Keratinocyte (primary cell): ENCODE measurements at regions not wholly inside any gene's neighbourhood (a gene's known extent, or its start where the extent isn't known, plus 50 kb on each side); places are given as distances from the start of the nearest gene placed in this dataset.

ENCODE experiments used
- DNase-seq: peaks from one replicate; pipeline ENCODE4 v3.0.0-alpha.2; 2011; ENCODE audit warnings: low read depth, missing footprints, low spot score
- FAIRE-seq: peaks from 2 replicates; lab custom pipeline; 2011; peaks lifted over from hg19 to GRCh38; lab: Jason Lieb, UNC
- H2AFZ ChIP-seq: 2 replicates; pipeline ENCODE4 v1.6.0; 2012; ENCODE audit warnings: low read length, control low read depth, inconsistent platforms; ENCODE audit not compliant: control insufficient read depth
- H3K27ac ChIP-seq: 2 replicates; pipeline ENCODE4 v1.5.1; 2011; ENCODE audit warnings: low read length; ENCODE audit not compliant: control insufficient read depth, insufficient read depth
- H3K27me3 ChIP-seq: 3 replicates; pipeline ENCODE4 v1.6.0; 2011; ENCODE audit warnings: low read length; ENCODE audit not compliant: control insufficient read depth, insufficient read depth; ENCODE audit errors: extremely low read depth
- H3K36me3 ChIP-seq, 2 experiments: 2 replicates in 1 of 2; 3 replicates in 1 of 2; pipeline ENCODE4 v1.5.1; 2011; ENCODE audit warnings: low read length in 2 of 2, mild to moderate bottlenecking in 1 of 2; ENCODE audit not compliant: control insufficient read depth in 2 of 2, insufficient read depth in 2 of 2; ENCODE audit errors: extremely low read depth in 1 of 2
- H3K4me1 ChIP-seq: 3 replicates; pipeline ENCODE4 v1.5.1; 2011; ENCODE audit warnings: low read length; ENCODE audit not compliant: control insufficient read depth, insufficient read depth; ENCODE audit errors: extremely low read depth
- H3K4me2 ChIP-seq: 3 replicates; pipeline ENCODE4 v1.6.0; 2011; ENCODE audit warnings: low read depth, low read length; ENCODE audit not compliant: control insufficient read depth, insufficient read depth; ENCODE audit errors: extremely low read depth
- H3K4me3 ChIP-seq, 3 experiments: fragments of 200-600 bp in 1 of 3; sonication (generic) in 1 of 3; 2 replicates in 2 of 3; 3 replicates in 1 of 3; pipeline ENCODE4 v1.5.1; 2011 to 2016; ENCODE audit warnings: low read length in 3 of 3, mild to moderate bottlenecking in 3 of 3, control low read depth in 2 of 3, inconsistent platforms in 1 of 3, low read depth in 1 of 3, mixed read lengths in 1 of 3, mixed run types in 1 of 3, moderate library complexity in 1 of 3; ENCODE audit not compliant: control insufficient read depth in 2 of 3, insufficient read depth in 2 of 3; ENCODE audit errors: extremely low read depth in 1 of 3
- H3K79me2 ChIP-seq: 2 replicates; pipeline ENCODE4 v1.6.0; 2012; ENCODE audit warnings: low read length; ENCODE audit not compliant: control insufficient read depth, insufficient read depth
- H3K9ac ChIP-seq: 3 replicates; pipeline ENCODE4 v1.6.0; 2011; ENCODE audit warnings: low read length; ENCODE audit not compliant: control insufficient read depth, insufficient read depth; ENCODE audit errors: extremely low read depth
- H3K9me1 ChIP-seq: 3 replicates; pipeline ENCODE4 v1.6.0; 2011; ENCODE audit warnings: low read length; ENCODE audit not compliant: control insufficient read depth, insufficient read depth; ENCODE audit errors: extremely low read depth
- H3K9me3 ChIP-seq: 2 replicates; pipeline ENCODE4 v1.5.1; 2012; ENCODE audit warnings: low read depth, low read length; ENCODE audit not compliant: control insufficient read depth
- H4K20me1 ChIP-seq: 3 replicates; pipeline ENCODE4 v1.6.0; 2011; ENCODE audit warnings: low read length; ENCODE audit not compliant: control insufficient read depth, insufficient read depth; ENCODE audit errors: extremely low read depth
- CTCF ChIP-seq, 3 experiments: IDR thresholded peaks in 1 of 3; conservative IDR thresholded peaks in 1 of 3; optimal IDR thresholded peaks in 1 of 3; 2 replicates in 2 of 3; 3 replicates in 1 of 3; pipeline versions ENCODE3 to v1.5.1; 2011; ENCODE audit warnings: low read length in 3 of 3, mild to moderate bottlenecking in 3 of 3, moderate library complexity in 2 of 3, control low read depth in 1 of 3, inconsistent platforms in 1 of 3; ENCODE audit not compliant: insufficient read depth in 2 of 3; ENCODE audit errors: extremely low read depth in 1 of 3
- EZH2 ChIP-seq: IDR thresholded peaks from one replicate; pipeline ENCODE4 v1.6.1; 2012; ENCODE audit warnings: inconsistent platforms, mild to moderate bottlenecking, low read length, moderate library complexity
- dilution Hi-C: fragments of 300-500 bp; cut with MboI; formaldehyde crosslinking; loops from one replicate; pipeline ENCODE4 v1.7.0; 2020; ENCODE audit warnings: low sequenced_read_pairs; ENCODE audit not compliant: extremely low pct_ligation_motif_present

GRCh38 chr11:134988495-134988894 lies 576.5 kb upstream of the B3GAT1 start:
- Histone ChIP-seq H3K4me3 (no peak overlapping the region), H3K36me3 (no peaks in the 10 kb centered on the region), H3K79me2 (no peaks in the 10 kb centered on the region), H3K9me3 (no peaks in the 10 kb centered on the region), H4K20me1 (no peaks in the 10 kb centered on the region), H3K27me3 (no peaks in the 10 kb centered on the region), H3K9me1 (no peaks in the 10 kb centered on the region), H3K9ac (no peak overlapping the region), H3K4me1 (no peaks in the 10 kb centered on the region), H3K4me2 (no peak overlapping the region), H3K27ac (no peak overlapping the region), H2AFZ (no peak overlapping the region)
- no peak for TF ChIP-seq EZH2
- TF ChIP-seq CTCF (optimal IDR thresholded peaks at IDR 0.05 in 1 of 3, IDR thresholded peaks at IDR 0.05 in 1 of 3, conservative IDR thresholded peaks at IDR 0.05 in 1 of 3; ENCODE audit: extremely low read depth in 1 of 3, insufficient read depth in 2 of 3, low read length in 3 of 3), result no peak
- DNase-seq (no peak), FAIRE-seq (no peak)
- dilution Hi-C loops, result no loop called here

- Histone ChIP-seq H3K4me2 (no peak overlapping the region), H3K36me3 (no peaks in the 10 kb centered on the region), H3K9ac (no peak overlapping the region), H3K27ac (no peak overlapping the region), H3K79me2 (no peaks in the 10 kb centered on the region), H2AFZ (no peak overlapping the region), H3K4me1 (no peaks in the 10 kb centered on the region), H3K4me3 (no peak overlapping the region), H3K9me3 (no peaks in the 10 kb centered on the region), H3K27me3 (no peaks in the 10 kb centered on the region), H4K20me1 (no peaks in the 10 kb centered on the region), H3K9me1 (no peaks in the 10 kb centered on the region)
- no peak for TF ChIP-seq CTCF (optimal IDR thresholded peaks at IDR 0.05 in 1 of 3, IDR thresholded peaks at IDR 0.05 in 1 of 3, conservative IDR thresholded peaks at IDR 0.05 in 1 of 3; ENCODE audit: extremely low read depth in 1 of 3, insufficient read depth in 2 of 3, low read length in 3 of 3)
- no peak for TF ChIP-seq EZH2
- DNase-seq (no peak), FAIRE-seq (no peak)
- dilution Hi-C loops, result no loop called here
These were observed 575.8 kb upstream of the B3GAT1 start for GRCh38 chr11:134987822-134988221.
